Stimulated activated CD4-positive, alpha-beta T cell treated with anti-CD3 and anti-CD28 coated beads, TNF-alpha, amount 100 ng/mL, for 48 hours (primary cell): ENCODE measurements at regions not wholly inside any gene's neighbourhood (a gene's known extent, or its start where the extent isn't known, plus 50 kb on each side); places are given as distances from the start of the nearest gene placed in this dataset.
"Not testable (repeated sequence)": the region's sequence is repeated elsewhere in the genome, so short reads cannot be mapped to it uniquely, and the experiment has no call there.

Experiments
- DNase-seq, 3 donors: peaks; one replicate each; pipeline ENCODE4 v3.0.0-alpha.2; 2020; ENCODE audit warnings: low read depth in 3 of 3

DNA sequence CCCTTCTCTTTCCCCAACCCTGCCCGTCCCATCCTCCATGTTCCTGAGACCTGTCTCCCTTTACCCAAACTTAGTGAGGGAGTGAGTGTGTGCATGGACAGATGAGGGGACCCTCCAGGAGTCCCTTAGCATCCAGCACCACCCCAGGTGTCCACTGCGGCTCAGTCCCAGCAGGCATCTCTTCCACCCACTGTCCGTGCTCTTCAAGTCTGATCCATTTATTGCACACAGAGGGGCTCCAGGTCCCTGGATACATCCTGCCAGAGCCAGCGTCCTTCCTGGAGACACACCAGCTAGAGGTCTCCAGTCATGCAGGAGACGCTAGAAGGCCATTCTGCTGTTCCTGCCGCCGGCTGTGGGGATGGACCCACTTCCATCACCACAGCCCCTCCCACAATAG is 239.2 kb downstream of the ADGRD1 start:
- DNase-seq: no peak

DNA sequence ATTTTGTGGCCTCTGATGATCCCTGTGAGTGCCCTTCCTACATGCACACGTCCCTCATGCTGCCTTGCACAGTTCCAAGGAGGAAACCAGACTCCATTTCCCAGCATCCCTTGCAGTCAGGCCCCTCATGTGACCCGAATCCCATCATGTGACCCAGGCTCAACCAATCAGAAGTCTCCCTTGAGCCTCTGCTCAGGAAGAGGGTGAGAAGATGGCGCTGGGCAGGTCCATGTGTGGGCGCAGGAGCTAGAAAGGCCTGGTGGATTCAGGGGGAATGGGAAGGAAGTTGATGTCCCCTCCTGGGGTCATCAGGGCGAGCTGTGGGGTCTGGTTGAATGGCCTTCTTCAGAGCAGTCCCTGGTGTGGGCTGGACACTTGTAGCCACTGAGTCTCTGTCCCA is 240.5 kb downstream of the ADGRD1 start:
- DNase-seq: no peak

DNA sequence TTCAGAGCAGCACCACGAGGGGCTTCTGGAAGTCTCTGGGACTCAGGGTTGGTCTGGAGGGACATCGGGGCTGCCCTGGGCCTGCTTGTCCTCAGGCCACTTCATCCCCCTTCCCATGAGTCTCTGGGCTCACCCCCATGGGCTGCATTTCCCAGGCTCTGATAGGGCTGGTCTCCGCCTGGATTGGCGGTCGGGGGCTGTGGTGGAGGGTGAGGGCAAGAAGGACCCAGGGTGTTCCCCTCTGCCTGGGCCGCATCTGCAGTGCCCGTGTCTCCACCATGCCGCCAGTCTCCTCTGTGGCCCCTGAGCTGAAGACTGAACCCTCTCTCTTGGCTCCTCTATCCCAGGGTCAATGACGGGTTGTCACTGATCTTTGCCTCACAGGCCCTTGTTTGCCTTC is 242.1 kb downstream of the ADGRD1 start:
- no peak for DNase-seq

DNA sequence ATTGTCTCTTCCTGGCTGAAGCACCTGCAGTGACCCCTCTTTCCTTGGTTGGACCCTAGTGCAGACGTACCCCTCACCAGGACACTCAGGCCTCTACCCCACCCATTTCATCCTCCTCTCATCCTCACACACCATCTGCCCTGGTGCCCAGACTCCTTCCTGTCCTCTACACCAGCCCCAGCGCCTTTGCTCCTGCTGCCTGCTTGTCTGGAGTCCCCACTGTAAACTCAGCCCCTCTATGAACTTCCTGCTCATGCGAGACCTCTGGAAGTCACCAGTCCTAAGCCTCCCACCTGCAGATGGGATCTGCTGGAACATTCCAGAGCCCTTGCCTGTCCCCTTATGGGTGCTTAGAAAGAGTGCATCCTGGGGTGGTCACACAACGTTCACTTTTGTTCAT is 242.5 kb downstream of the ADGRD1 start:
- no peak for DNase-seq

DNA sequence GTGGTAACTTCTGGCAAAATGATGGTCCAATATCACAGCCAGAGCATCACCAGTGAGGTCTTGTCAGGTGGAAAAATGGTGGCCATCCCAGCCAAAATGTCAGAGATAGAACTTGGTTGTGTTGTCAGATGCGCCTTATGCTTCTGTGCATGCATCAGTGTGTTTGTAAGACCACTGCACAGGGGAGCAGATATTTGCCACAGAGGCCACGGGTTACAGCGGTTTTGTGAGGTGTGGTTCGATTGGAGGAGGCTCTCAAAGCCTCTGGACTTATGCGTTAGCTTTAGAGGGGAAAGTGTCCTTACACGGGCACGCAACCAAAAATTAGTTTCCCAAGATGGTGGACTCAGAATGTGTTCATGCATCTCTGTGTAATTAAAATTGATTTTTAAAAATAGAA is 243.8 kb downstream of the ADGRD1 start:
- DNase-seq: no peak

DNA sequence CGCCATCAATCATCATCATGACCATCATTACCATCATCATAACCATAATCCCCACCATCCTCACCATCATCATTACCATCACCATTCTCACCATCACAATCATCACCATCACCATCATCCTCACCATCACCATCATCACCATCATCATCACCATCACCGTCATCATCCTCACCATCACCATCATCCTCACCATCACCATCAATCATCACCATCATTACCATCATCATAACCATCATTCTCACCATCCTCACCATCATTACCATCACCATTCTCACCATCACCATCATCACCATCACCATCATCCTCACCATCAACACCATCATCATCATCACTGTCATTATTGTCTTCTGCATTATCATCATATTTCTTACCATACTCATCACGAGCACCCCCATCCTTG is 245.5 kb downstream of the ADGRD1 start:
- DNase-seq: no peak

DNA sequence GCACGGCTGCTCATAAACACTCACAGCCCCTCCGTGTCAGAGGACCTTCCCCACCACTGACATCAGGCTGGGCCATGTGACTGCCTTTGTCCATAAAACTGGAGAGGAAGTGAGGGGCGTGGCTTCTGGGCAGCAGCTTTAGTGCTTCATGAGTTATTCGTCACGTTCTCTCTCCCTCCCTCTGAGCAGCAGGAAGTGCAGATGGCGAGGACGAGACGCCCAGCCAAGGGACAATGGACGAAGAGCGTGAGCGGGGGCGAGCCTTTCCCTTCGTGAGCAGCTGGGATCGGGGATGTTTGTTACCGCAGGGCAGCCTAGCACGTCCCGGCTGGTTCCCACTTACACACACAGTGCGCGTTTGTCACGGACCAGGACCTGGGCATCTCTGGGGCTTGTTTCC is 248.2 kb downstream of the ADGRD1 start:
- not testable (repeated sequence) for DNase-seq

DNA sequence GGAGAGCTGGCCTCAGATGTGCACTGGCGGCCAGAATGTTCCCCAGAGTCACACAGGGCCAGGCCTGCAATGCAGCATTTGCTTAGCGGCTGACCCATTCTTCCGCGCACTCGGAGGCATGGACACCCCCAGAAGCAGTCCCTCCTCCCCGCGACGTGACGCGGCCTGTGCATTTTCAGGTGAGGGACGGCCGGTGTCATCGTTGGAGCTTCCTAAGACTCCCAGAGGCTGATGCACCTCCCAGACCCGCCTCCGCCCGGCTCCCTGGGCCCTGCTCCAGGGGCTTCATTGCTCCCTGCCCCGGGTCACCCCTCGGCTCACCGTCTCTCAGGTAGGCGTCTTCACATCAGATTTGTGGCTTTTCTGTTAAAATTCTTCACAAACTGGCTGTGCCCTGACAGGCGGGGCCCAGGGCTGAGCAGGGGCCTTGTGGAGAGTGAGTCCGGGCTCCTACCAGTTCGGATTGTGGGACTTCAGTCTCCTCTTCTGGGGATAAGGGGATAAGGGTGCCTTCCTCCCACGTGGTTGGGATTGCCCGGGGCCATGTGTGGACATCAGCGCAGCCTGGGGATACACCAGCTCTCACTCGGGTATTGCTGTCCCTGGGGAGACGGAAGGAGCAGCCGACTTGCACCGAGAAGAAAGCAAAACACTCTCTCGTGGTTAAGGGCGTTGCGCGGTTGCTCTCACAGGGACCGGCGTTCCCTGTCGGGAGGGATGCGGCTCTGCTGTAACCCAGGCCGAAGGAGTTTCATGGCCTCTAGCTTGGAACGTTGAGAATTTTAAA is 249.1 kb downstream of the ADGRD1 start:
- DNase-seq: no peak

DNA sequence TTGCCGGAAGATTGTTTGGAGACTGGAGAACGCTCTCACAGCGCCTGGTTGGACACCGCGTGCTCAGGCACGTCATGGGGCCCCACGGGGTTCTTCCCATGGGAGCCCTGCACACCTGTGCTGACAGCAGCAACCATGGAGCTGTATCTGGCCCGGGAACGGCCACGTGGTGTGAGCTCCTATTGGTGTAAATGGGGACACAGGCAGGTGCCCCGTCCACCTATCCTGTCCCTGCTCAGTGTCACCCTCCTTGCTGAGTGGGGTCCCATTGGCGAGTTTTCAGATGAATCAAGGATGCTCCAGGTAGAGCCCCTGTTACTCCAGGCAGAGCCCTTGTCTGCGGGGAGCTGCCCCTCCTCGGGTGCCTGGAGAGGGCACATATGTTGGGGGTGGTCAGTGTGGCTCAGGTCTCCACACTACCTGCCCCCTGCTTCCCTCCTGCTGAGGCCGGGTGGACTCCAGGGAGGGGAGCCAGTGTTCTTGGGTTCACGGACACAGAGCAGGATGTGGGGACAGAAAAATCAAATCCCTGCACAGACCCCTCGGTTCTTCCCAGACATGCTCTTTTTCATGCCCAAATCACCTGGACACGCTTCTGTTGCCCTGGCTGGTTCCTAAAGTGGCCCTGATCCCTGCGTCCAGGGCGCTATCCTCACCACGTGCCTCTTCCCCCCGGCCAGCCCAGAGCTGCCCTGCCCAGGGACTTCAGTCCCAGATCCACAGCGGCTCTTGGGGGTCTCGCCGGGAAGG is 250.1 kb downstream of the ADGRD1 start:
- DNase-seq: no peak

DNA sequence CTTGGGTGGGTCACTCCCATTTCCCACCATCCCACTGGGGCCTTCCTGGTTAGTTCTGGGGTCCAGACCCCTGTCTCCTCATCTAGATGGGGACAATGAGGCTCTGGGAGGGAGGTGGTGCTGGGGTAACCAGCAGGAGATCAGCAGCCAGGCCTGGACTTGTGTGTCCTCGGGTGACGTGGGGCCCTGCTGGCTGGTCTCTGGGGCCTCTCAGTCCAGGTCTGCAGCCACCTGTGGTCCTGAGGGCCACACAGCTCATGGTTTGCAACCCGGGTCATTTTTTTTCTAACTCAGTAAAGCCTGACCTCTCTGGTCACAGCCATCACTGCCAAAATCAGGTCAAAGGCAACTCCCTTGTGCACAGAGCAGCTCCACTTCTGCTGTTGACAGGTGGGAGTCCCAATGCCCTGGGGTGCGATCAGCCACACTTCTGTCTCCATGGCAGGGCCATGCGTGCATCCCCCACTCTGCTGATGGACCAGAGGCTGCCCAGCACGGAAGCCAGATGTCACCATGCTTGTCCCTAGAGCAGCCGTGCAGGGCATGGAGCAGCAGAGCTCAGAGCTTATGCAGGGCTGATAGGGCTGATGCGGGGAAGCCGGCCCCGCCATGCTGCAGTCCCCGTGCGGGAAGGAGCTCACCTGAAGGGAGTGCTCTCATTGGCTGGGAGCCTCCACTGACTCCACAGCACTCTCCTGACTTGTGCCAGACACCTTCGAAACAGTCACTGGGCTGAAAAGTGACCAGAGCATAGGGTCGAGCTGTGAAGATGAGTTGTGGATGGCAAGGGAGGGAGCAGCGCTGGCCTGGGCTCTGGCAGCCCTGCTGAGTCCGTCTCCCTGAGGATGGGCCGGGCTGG is 250.9 kb downstream of the ADGRD1 start:
- DNase-seq: no peak

DNA sequence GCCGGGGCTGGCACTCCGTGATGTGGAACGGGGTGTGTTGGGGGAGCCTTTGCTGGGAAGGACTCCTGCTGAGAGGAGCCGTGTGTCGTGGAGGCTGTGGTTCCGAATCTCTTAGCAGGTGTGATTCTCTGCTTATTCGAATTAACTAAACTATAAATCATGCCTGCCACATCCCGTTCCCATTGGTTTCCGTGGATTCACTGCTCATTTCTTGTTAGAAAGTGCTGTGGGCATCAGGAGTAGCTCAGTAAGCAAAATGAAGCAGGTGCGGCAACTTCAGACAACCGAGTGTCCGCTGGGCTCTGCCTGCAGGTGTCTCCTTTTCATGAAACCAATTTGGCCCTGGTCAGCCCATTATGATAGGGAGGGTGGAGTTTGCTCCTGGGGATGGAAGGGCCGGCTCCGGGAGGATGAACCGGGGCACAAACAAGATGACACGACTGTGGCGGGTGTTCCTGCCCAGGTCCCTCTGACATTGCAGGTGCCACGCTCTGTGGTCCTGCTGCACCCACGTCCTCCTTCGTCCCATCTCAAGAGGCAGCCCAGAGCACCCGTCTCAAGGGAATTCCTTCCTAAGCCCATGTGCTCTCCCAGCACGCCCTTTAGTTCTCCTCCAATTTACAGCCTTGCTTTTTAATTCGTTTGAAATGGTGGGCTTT is 251.7 kb downstream of the ADGRD1 start:
- not testable (repeated sequence) for DNase-seq

DNA sequence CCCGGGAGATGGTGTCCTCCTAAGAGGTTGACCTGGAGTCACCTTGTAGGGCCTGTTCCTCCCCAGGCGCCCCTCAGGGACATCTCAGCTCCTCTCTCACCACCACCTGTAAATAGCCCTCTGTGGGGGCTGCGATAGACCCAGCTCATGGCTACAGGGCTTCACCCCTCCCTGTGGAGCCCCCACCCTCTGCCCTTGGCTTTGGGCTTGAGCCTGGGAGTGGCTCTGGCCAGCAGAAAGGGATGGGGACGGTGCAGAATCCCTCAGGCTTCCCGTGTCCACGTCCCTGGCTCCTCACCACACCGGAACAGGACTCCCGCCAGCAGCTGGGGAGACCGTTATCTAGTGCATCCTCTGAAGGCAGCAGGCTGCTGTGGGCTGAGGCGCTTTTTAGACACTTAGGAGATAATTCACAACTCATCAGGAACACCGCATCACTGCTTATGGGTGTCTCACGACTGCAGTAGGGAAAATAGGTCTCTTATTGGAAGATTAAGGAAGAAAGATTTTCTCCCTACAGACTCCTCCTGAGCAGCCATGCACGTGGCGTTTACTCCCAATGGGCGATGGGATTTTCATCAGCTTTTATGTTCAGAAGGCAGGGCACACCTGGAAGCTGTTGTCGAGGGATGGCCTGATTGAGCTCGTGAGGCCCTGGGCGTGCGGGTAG is 253.1 kb downstream of the ADGRD1 start:
- DNase-seq: not testable (repeated sequence)

DNA sequence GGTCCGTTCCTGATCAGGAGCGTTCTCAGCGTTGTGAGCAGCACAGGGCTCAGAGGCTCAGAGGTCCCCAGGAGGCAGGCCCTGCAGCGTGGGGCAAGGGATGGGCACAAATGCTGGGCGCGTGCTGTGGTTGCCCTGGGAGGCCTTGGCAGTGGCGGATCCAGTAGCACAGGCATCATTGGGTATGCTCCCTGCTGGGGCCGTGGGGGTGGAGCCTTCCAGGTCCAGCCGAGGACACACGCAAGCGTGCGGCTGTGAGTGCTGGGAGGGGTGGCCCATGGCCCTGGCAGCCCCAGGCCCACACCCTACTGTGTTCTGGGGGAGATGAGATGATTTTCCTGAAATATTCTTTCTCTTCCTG is 253.6 kb downstream of the ADGRD1 start:
- not testable (repeated sequence) for DNase-seq

DNA sequence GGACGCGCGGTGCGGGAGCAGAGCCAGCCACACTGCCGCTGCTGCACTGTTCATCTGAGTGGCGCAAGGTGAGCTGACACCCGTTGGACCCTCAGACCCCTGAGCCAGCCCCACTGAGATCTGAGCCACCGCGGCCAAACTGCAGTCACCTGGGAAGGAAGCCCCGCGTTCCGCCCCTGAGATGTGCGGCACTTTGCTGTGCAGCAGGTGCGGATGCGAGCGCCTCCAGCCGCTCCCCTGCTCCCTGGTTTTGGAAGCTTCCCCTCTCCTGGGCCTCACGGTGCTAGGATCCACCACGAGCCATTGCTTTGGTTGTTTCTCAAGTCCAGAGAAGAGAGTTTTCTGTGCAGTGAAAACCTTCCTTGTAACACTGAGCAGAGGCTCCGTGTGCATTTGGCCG is 254.1 kb downstream of the ADGRD1 start:
- DNase-seq: not testable (repeated sequence)

DNA sequence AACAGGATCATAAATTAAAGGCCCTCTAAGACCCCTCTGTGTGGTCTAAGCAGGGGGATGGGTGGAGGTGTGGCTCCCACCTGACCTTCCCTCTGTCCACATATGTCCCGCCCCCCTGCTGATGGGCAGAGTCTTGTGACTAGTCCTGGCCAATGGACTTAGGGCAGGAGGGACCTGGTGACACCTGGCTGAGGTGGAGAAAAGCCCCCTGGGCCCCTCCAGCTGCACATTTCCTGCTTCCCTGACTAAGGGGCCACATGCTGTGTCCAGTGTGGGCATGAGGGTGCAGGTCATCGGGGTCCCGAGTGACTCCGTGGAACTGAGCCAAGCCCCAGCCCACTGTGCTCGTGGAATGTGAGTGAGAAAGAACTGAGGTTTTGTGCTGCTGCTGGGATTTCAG is 254.7 kb downstream of the ADGRD1 start:
- no peak for DNase-seq

DNA sequence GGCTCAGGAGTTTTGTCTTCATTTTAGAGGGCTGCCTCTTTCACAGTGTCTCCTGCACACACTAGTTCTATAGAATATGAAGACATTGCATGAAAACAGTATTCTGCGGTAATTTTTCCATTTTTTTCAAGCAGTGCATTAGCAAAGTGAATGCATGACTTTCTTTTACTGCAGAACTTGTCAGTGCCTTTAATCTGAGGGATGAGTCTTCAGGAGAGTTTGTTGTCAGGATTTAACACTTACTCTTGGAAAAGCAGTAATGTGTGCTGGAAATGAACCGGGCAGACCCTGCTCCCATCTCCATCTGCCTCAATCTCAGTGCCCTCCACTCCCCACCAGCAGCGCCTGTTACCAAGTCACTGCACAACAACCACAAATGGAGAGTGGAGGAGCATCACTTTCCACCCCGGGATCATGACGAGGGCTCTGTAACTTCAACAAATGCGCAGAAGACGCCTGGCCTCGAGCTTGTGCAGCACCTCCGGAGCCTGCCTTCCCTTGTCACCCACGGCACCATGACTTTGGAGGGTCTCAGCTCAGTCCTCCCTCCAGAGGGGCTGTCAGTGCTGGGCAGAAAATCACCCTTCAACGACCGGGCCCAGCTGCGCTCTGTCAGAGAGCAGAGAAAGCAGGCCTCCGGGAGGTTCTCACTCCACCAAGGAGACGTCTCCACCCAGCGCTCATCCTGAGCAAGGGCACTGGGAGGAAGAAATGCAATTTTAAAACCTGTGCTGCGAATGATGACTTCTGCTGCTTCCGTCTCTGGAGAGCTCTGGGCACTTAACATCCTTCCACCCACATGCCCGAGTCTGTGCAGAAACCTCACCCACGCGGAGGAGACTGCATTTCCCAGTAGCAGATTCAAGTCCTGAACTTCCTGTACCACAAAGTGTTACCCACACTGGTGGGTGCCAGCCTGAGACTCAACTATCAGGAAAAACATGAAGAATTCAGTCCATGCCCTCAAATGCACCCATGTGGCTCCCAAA is 255.7 kb downstream of the ADGRD1 start:
- DNase-seq: peak in 1 of 3 donors; percentile 4

DNA sequence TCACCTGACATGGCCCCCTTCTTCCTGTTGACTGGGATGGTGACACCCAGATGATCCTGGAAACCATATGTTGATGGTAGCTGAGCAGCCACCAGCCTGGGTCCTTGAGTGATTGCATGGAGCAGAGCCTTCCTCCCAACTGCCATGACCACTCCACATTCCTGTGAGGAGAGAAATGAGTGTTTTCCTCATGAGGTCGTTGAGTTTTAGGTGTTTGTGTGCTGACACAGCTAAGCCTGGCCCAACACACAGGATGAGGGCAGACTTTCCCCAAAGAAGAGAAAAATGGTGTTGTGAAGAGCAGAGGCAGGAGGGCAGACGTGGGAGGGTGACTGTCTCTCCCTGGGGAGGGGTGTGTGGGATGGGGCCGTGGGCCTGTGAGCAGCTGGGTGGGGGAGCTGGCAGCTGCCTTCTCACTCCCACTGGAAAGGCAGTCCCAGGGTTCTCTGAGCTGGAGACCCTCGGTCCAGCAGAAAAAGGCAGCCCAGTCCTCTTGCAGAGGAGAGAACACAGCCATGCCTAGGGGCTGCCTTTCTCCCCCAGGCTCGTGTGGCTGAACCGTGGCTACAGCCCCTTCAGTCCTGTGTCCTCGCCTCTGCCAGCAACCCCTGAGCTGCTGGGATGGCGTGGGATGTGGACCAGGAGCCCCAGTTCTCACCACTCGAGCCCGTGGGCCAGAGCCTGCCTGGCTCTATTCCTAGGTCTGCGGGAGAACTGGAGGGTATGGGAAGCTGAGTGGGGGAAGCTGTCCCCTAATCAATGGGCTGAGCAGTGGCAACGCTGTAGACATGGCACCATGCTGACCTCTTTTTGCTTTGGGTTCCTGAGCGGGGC is 257.0 kb downstream of the ADGRD1 start:
- DNase-seq: no peak

DNA sequence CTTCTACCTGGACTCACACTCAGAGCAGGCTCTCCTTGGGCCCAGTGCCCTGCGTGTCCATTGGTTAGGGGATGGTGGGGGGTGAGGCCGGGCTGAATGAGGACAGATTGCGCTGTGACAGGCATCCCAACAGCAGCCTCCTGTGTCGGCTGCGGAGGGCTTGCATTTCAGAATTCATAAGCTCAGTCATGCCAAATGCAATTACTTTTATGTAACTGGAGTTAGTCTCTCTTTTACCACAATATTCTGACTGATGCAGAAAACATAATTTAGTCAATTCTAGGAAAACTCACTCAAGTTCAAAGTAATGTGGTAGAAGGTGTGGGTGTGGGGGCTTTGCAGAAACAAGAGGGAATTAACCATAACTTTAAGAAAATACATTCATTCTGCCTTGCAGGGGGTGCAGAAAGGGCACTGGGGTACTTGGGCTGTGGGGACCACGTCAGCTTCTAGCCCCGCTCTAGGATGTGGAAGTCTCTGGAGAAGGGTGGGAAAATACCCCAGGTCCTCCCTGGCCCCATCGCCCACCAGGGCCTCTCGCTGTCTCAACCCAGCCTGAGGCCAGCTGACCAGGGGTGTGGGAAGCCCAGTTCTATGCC is 257.7 kb downstream of the ADGRD1 start:
- no peak for DNase-seq
